ENCODE measurements at regions not wholly inside any gene's neighbourhood (a gene's known extent, or its start where the extent isn't known, plus 50 kb on each side); places are given as distances from the start of the nearest gene placed in this dataset.

GRCh38 chr3:103181160-103181559 lies 746.3 kb downstream of the ZPLD1 start:
- no peak for TF ChIP-seq CTCF (IDR thresholded peaks at IDR 0.05)
- intact Hi-C loops (cut with DNase I) = no loop called here
- DNase-seq = no peak
- no peak overlapping the region for H3K4me3 ChIP-seq
- ATAC-seq = no peak
- no peaks in the 10 kb centered on the region for H3K4me1 ChIP-seq
- no peaks in the 10 kb centered on the region for H3K27me3 ChIP-seq
- no peaks in the 10 kb centered on the region for H3K36me3 ChIP-seq
- peaks cover 0 to 11% of the 10 kb centered on the region in 2 donors for H3K9me3 ChIP-seq
- H3K27ac ChIP-seq = no peak overlapping the region

- ATAC-seq (no peak), DNase-seq (no peak)
- Histone ChIP-seq H3K4me3 (no peak overlapping the region), H3K27ac (no peak overlapping the region), H3K9me3 (peaks cover 0 to 11% of the 10 kb centered on the region in 2 donors), H3K4me1 (no peaks in the 10 kb centered on the region), H3K27me3 (no peaks in the 10 kb centered on the region), H3K36me3 (no peaks in the 10 kb centered on the region)
- intact Hi-C loops (cut with DNase I) = no loop called here
- no peak for TF ChIP-seq CTCF (IDR thresholded peaks at IDR 0.05)
Measured at GRCh38 chr3:103184772-103185171, 750.0 kb downstream of the ZPLD1 start.

GRCh38 chr3:103189941-103190340 lies 755.1 kb downstream of the ZPLD1 start:
- H3K9me3 ChIP-seq = no peaks in the 10 kb centered on the region
- no peak overlapping the region for H3K4me3 ChIP-seq

GRCh38 chr3:103195216-103195615 lies 760.4 kb downstream of the ZPLD1 start:
- H3K4me1 ChIP-seq = no peaks in the 10 kb centered on the region
- ATAC-seq = no peak
- H3K27me3 ChIP-seq = no peaks in the 10 kb centered on the region
- no peak for TF ChIP-seq CTCF (IDR thresholded peaks at IDR 0.05)
- H3K4me3 ChIP-seq = no peak overlapping the region
- H3K27ac ChIP-seq = no peak overlapping the region
- intact Hi-C loops (cut with DNase I) = no loop called here
- H3K9me3 ChIP-seq = no peaks in the 10 kb centered on the region
- H3K36me3 ChIP-seq = no peaks in the 10 kb centered on the region
- DNase-seq = no peak

More at GRCh38 chr3:103189941-103190340, 755.1 kb downstream of the ZPLD1 start:
- no peak overlapping the region for H3K27ac ChIP-seq
- no peak for ATAC-seq
- H3K4me1 ChIP-seq = no peaks in the 10 kb centered on the region
- H3K36me3 ChIP-seq = no peaks in the 10 kb centered on the region
- no peak for TF ChIP-seq CTCF (IDR thresholded peaks at IDR 0.05)
- DNase-seq = no peak
- intact Hi-C loops (cut with DNase I) = no loop called here
- no peaks in the 10 kb centered on the region for H3K27me3 ChIP-seq

- no peaks in the 10 kb centered on the region for H3K4me1 ChIP-seq
- no peaks in the 10 kb centered on the region for H3K36me3 ChIP-seq
- ATAC-seq = no peak
- no peaks in the 10 kb centered on the region for H3K9me3 ChIP-seq
- TF ChIP-seq CTCF (IDR thresholded peaks at IDR 0.05) = no peak
- H3K27ac ChIP-seq = no peak overlapping the region
- H3K4me3 ChIP-seq = no peak overlapping the region
- DNase-seq = no peak
- intact Hi-C loops (cut with DNase I) = no loop called here
- H3K27me3 ChIP-seq = no peaks in the 10 kb centered on the region
Measured at GRCh38 chr3:103203441-103203840, 768.6 kb downstream of the ZPLD1 start.

Measured in left lung (tissue), 4 donors.